CD4-positive, CD25-positive, alpha-beta regulatory T cell (primary cell): ENCODE measurements at regions not wholly inside any gene's neighbourhood (a gene's known extent, or its start where the extent isn't known, plus 50 kb on each side); places are given as distances from the start of the nearest gene placed in this dataset.
A peak's percentile ranks its signal among the peaks of the same experiment; 100 is the strongest.

Experiments
- ATAC-seq, 2 donors: fragments of 150-1000 bp; cut with Tn5 transposase; one replicate each; pipeline ENCODE4 v1.10.0; 2021; ENCODE audit warnings: low read depth in 2 of 2, moderate number of reproducible peaks in 2 of 2, moderate library complexity in 1 of 2
- DNase-seq, 3 donors: peaks; one replicate each; pipeline versions ENCODE4 v3.0.0 to v3.0.0-alpha.2; 2012 to 2022; ENCODE audit warnings: mixed read lengths in 1 of 3
- H3K27ac ChIP-seq: one replicate; pipeline ENCODE4 v1.7.0; 2013; ENCODE audit warnings: mild to moderate bottlenecking, low read length; ENCODE audit not compliant: insufficient read depth, poor library complexity, severe bottlenecking
- H3K27me3 ChIP-seq: one replicate; pipeline ENCODE4 v1.7.0; 2013; ENCODE audit warnings: low read length; ENCODE audit not compliant: control insufficient read depth, insufficient read depth
- H3K36me3 ChIP-seq: one replicate; pipeline ENCODE4 v1.7.0; 2013; ENCODE audit warnings: mild to moderate bottlenecking, low read length, moderate library complexity; ENCODE audit not compliant: control insufficient read depth, insufficient read depth
- H3K4me1 ChIP-seq: 2 replicates; pipeline ENCODE4 v1.7.0; 2013; ENCODE audit warnings: mild to moderate bottlenecking, low read length; ENCODE audit not compliant: insufficient read depth, control insufficient read depth, poor library complexity, severe bottlenecking
- H3K4me3 ChIP-seq: one replicate; pipeline ENCODE4 v1.7.0; 2013; ENCODE audit warnings: low read depth, mild to moderate bottlenecking, low read length, moderate library complexity
- H3K9me3 ChIP-seq, 2 experiments: 1 replicate in 1 of 2; 2 replicates in 1 of 2; pipeline ENCODE4 v1.7.0; 2013; ENCODE audit warnings: low read length in 2 of 2, mild to moderate bottlenecking in 1 of 2, moderate library complexity in 1 of 2; ENCODE audit not compliant: control insufficient read depth in 2 of 2
- H3K27ac Mint-ChIP-seq, 3 donors: one replicate each; pipeline ENCODE4 v1.8.0; 2020 to 2022; ENCODE audit warnings: mild to moderate bottlenecking in 3 of 3, mixed read lengths in 3 of 3, moderate library complexity in 2 of 3
- H3K27me3 Mint-ChIP-seq: one replicate; pipeline ENCODE4 v1.8.0; 2022; ENCODE audit warnings: mild to moderate bottlenecking, mixed read lengths
- H3K36me3 Mint-ChIP-seq: one replicate; pipeline ENCODE4 v1.8.0; 2020; ENCODE audit warnings: mixed read lengths
- H3K4me1 Mint-ChIP-seq, 4 donors: one replicate each; pipeline ENCODE4 v1.8.0; 2020 to 2022; ENCODE audit warnings: mixed read lengths in 4 of 4, mild to moderate bottlenecking in 1 of 4
- H3K4me3 Mint-ChIP-seq, 4 donors: one replicate each; pipeline ENCODE4 v1.8.0; 2020 to 2022; ENCODE audit warnings: mild to moderate bottlenecking in 4 of 4, mixed read lengths in 4 of 4, moderate library complexity in 3 of 4
- H3K9me3 Mint-ChIP-seq, 7 donors: one replicate each; pipeline ENCODE4 v1.8.0; 2020 to 2022; ENCODE audit warnings: mixed read lengths in 7 of 7, mild to moderate bottlenecking in 3 of 7, moderate library complexity in 2 of 7

DNA sequence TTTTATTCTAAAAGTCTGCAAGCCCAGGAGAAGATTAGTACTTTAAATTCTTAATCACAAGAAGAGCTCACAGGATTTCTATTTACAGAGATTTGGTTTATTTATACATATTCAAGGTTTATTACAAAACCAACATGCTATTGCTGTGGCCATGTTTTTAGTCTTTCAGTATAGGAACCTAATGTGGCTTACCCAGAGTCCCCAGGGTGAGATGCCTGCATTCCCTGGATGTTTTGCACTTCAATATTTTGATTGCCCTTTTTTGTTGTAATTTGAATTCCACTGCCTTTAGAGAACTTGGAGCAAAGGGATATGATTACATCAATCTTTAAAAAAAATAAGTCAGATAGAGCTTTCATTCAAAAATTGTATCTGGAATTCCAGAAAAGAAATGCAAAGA lies 146.0 kb upstream of the FRMPD4 start:
- Histone ChIP-seq H3K4me3 (no peak overlapping the region), H3K4me1 (no peaks in the 10 kb centered on the region), H3K27me3 (no peaks in the 10 kb centered on the region), H3K36me3 (no peaks in the 10 kb centered on the region), H3K27ac (no peak overlapping the region), H3K9me3 (no peaks in the 10 kb centered on the region)
- H3K9me3 Mint-ChIP-seq, result peaks cover 0 to 2% (median 0%) of the 10 kb centered on the region in 7 donors
- no peak overlapping the region for H3K27ac Mint-ChIP-seq
- H3K4me1 Mint-ChIP-seq, result no peaks in the 10 kb centered on the region
- H3K27me3 Mint-ChIP-seq, result no peaks in the 10 kb centered on the region
- DNase-seq (no peak), ATAC-seq (no peak)
- no peaks in the 10 kb centered on the region for H3K36me3 Mint-ChIP-seq
- H3K4me3 Mint-ChIP-seq, result no peak overlapping the region

DNA sequence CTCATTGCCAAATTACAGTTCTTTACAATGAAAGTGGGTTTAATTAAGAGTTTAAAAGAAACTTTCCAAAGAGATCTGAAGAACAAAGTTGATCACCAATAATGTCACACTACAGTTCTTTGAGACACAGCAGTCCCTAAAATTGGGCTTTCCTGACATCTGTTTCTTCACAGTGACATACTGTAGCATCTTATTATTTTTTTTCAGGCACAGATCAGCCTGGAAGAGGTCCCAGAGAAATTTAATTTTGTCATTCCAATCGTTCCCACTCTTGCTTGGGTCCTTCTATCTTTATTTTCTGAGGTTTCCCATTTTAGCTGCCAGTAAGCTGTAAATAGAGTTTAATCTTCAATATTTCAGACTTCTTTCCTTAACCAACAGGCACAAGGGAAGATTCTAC lies 143.1 kb upstream of the FRMPD4 start:
- no peaks in the 10 kb centered on the region for H3K27me3 ChIP-seq
- H3K27me3 Mint-ChIP-seq, result no peaks in the 10 kb centered on the region
- H3K4me3 ChIP-seq, result no peak overlapping the region
- H3K27ac ChIP-seq, result no peak overlapping the region
- H3K9me3 ChIP-seq, result no peaks in the 10 kb centered on the region
- no peaks in the 10 kb centered on the region for H3K36me3 ChIP-seq
- ATAC-seq (no peak), DNase-seq (no peak)
- no peaks in the 10 kb centered on the region for H3K4me1 ChIP-seq
- H3K4me3 Mint-ChIP-seq, result no peak overlapping the region
- H3K4me1 Mint-ChIP-seq, result no peaks in the 10 kb centered on the region
- no peaks in the 10 kb centered on the region for H3K9me3 Mint-ChIP-seq
- H3K36me3 Mint-ChIP-seq, result no peaks in the 10 kb centered on the region
- H3K27ac Mint-ChIP-seq, result no peak overlapping the region

DNA sequence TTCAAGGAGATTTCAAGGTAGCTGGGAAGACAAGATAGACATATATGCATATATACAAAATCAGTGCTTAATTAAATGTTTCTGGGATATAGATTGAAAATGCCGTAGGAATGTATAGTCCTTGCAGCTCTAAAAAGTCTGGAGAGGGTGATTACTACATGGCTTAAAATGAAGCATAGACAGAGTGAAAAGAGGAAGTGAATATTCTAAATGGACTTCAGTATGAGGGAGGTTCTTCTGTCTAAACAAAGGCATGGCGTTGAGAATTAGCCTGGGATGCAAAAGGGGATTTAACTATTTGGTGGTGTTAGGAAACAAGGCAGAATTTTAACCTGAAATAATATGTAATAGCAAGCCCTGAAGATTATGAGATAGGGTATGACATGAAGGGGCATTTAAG lies 141.5 kb upstream of the FRMPD4 start:
- Histone ChIP-seq H3K4me3 (no peak overlapping the region), H3K27me3 (no peaks in the 10 kb centered on the region), H3K9me3 (no peaks in the 10 kb centered on the region), H3K27ac (no peak overlapping the region), H3K36me3 (no peaks in the 10 kb centered on the region), H3K4me1 (no peaks in the 10 kb centered on the region)
- Mint-ChIP-seq H3K36me3 (no peaks in the 10 kb centered on the region), H3K27ac (no peak overlapping the region), H3K4me3 (no peak overlapping the region), H3K4me1 (no peaks in the 10 kb centered on the region), H3K9me3 (peaks cover 0 to 1% (median 0%) of the 10 kb centered on the region in 7 donors), H3K27me3 (no peaks in the 10 kb centered on the region)
- ATAC-seq (no peak), DNase-seq (no peak)

DNA sequence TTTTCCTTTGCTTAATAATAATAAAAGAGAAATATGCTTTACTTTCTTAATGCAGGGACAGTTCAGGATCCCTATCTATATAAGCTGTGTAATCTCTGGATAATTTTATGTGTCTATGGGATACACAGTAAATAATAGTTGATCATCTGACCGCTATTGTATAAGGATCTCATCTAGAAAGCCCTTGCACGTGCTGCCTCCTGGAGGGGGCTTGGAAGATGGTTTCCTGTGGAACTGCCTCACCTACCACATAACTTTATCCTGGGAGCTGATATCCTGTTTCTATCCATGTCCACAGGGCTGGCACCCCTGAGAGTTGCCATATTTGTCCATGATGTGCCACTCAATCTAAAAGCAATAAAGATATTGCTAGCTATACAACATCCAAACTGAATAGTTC lies 139.3 kb upstream of the FRMPD4 start:
- H3K4me3 Mint-ChIP-seq, result no peak overlapping the region
- ATAC-seq, result no peak
- H3K27ac Mint-ChIP-seq, result no peak overlapping the region
- no peaks in the 10 kb centered on the region for H3K36me3 Mint-ChIP-seq
- Histone ChIP-seq H3K9me3 (no peaks in the 10 kb centered on the region), H3K27ac (no peak overlapping the region), H3K36me3 (no peaks in the 10 kb centered on the region), H3K27me3 (no peaks in the 10 kb centered on the region), H3K4me1 (no peaks in the 10 kb centered on the region), H3K4me3 (no peak overlapping the region)
- no peaks in the 10 kb centered on the region for H3K27me3 Mint-ChIP-seq
- no peak for DNase-seq
- peaks cover 0 to 1% (median 0%) of the 10 kb centered on the region in 7 donors for H3K9me3 Mint-ChIP-seq
- H3K4me1 Mint-ChIP-seq, result no peaks in the 10 kb centered on the region

DNA sequence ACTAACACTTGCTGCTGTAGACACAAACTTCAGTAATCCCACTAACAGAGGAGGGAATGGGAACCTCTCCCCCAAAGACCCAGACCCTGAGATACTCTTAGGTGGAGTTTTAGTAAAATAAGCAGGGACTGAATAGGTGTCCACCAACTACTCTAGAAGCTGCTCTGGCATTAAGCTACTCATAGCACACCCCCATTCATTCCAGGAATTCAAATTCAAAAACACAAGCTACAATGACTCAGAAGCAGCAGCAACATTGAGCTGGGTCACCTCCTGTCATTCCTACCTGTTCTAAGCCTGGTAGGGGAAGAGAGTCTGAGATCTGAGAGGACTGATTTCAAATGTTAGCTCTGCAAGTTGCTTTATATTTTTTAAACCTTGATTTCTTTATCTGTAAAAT lies 135.4 kb upstream of the FRMPD4 start:
- Mint-ChIP-seq H3K27ac (no peak overlapping the region), H3K27me3 (no peaks in the 10 kb centered on the region), H3K9me3 (peaks cover 0 to 1% (median 0%) of the 10 kb centered on the region in 7 donors), H3K4me1 (peaks cover 0 to 2% (median 0%) of the 10 kb centered on the region in 4 donors), H3K4me3 (no peak overlapping the region), H3K36me3 (no peaks in the 10 kb centered on the region)
- Histone ChIP-seq H3K27me3 (no peaks in the 10 kb centered on the region), H3K36me3 (no peaks in the 10 kb centered on the region), H3K9me3 (no peaks in the 10 kb centered on the region), H3K4me1 (no peaks in the 10 kb centered on the region), H3K27ac (no peak overlapping the region), H3K4me3 (no peak overlapping the region)
- no peak for ATAC-seq
- no peak for DNase-seq

DNA sequence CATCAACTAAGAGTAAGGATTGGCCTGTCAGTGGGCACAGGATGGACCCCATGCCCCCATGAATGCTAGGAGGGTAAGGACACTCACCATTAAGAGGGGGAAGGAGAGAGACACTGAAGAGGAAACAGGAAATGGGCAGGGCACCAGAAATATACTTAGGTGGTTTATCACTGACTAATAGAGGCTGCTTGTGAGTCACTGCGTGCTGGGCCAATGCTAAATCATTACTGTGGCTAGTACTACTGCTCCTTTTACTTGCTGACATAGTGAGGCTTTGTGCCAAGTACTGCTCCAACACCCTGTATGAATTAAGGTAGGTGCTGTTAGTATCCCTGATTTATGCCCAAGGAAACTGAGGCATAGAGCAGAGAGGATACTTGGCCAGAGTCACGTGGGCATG lies 130.4 kb upstream of the FRMPD4 start:
- H3K36me3 ChIP-seq, result no peaks in the 10 kb centered on the region
- ATAC-seq (no peak), DNase-seq (peak in 1 of 3 donors; percentile 7)
- H3K4me1 ChIP-seq, result no peaks in the 10 kb centered on the region
- Mint-ChIP-seq H3K4me1 (peaks cover 0 to 2% (median 0%) of the 10 kb centered on the region in 4 donors), H3K9me3 (peaks cover 0 to 3% (median 0%) of the 10 kb centered on the region in 7 donors), H3K27ac (no peak overlapping the region), H3K36me3 (no peaks in the 10 kb centered on the region), H3K27me3 (no peaks in the 10 kb centered on the region), H3K4me3 (no peak overlapping the region)
- H3K27me3 ChIP-seq, result no peaks in the 10 kb centered on the region
- no peak overlapping the region for H3K27ac ChIP-seq
- no peak overlapping the region for H3K4me3 ChIP-seq
- H3K9me3 ChIP-seq, result no peaks in the 10 kb centered on the region

DNA sequence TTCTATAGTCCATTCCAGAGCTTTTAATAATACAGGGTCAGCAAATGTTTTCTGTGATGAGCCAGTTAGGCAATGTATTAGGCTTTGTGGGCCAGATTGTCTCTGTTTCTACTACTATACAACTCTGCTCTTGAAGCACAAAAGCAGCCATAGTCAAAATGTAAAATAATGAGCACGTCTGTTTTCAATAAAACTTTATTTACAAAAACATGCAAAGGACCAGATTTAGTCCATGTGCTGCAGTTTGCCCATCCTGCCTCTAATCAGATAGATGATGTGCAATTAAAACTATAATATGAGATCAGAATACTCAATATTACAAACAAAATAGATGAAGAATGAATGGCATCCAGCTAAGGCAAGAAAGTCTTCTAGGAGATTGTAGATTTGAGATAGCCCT lies 127.8 kb upstream of the FRMPD4 start:
- Mint-ChIP-seq H3K4me3 (no peak overlapping the region), H3K4me1 (peaks cover 0 to 2% (median 0%) of the 10 kb centered on the region in 4 donors), H3K36me3 (no peaks in the 10 kb centered on the region), H3K27me3 (no peaks in the 10 kb centered on the region), H3K27ac (no peak overlapping the region), H3K9me3 (peaks cover 0 to 5% (median 0%) of the 10 kb centered on the region in 7 donors)
- DNase-seq, result no peak
- no peak for ATAC-seq
- no peaks in the 10 kb centered on the region for H3K27me3 ChIP-seq
- no peaks in the 10 kb centered on the region for H3K36me3 ChIP-seq
- no peak overlapping the region for H3K4me3 ChIP-seq
- H3K27ac ChIP-seq, result no peak overlapping the region
- no peaks in the 10 kb centered on the region for H3K4me1 ChIP-seq
- H3K9me3 ChIP-seq, result no peaks in the 10 kb centered on the region

DNA sequence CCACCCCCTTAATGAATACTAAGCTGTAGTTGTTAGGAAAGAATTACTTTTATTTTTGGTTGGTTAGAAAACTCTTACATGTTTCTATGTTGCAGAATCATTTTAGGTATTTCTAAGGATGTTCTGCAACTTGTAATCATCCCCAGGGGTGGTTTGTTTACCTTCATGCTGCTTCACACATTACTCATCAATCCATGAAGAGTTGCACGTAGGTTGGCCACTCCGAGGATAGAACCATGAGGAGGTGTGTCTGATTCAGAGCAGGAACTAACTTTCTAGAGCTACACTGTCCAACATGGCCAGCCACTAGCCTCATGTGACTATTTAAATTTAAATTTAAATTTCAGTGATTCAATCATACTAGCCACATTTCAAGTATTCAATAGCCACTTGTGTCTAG lies 127.2 kb upstream of the FRMPD4 start:
- H3K4me1 Mint-ChIP-seq, result peaks cover 0 to 2% (median 0%) of the 10 kb centered on the region in 4 donors
- H3K4me3 Mint-ChIP-seq, result no peak overlapping the region
- H3K36me3 Mint-ChIP-seq, result no peaks in the 10 kb centered on the region
- no peaks in the 10 kb centered on the region for H3K4me1 ChIP-seq
- H3K27me3 Mint-ChIP-seq, result no peaks in the 10 kb centered on the region
- no peaks in the 10 kb centered on the region for H3K27me3 ChIP-seq
- no peaks in the 10 kb centered on the region for H3K36me3 ChIP-seq
- no peak for DNase-seq
- no peak overlapping the region for H3K4me3 ChIP-seq
- H3K27ac Mint-ChIP-seq, result no peak overlapping the region
- H3K9me3 ChIP-seq, result no peaks in the 10 kb centered on the region
- ATAC-seq, result no peak
- H3K9me3 Mint-ChIP-seq, result peaks cover 0 to 5% (median 1%) of the 10 kb centered on the region in 7 donors
- no peak overlapping the region for H3K27ac ChIP-seq
